Occipital lobe (tissue), 1 donor: ENCODE measurements at regions not wholly inside any gene's neighbourhood (a gene's known extent, or its start where the extent isn't known, plus 50 kb on each side); places are given as distances from the start of the nearest gene placed in this dataset.
"Not testable (repeated sequence)": the region's sequence is repeated elsewhere in the genome, so short reads cannot be mapped to it uniquely, and the experiment has no call there.

ENCODE experiments used
- DNase-seq: peaks from one replicate; lab custom pipeline; 2025; lab: John Stamatoyannopoulos, UW

- DNase-seq: no peak
Measured at GRCh38 chr13:84776593-84776992, 894.3 kb upstream of the SLITRK1 start.

- not testable (repeated sequence) for DNase-seq
Measured at GRCh38 chr13:84775920-84776319, 893.6 kb upstream of the SLITRK1 start.

- DNase-seq: no peak
Measured at GRCh38 chr13:84774111-84774510, 891.8 kb upstream of the SLITRK1 start.

- no peak for DNase-seq
Measured at GRCh38 chr13:84760956-84761355, 878.7 kb upstream of the SLITRK1 start.

- no peak for DNase-seq
Measured at GRCh38 chr13:84749126-84749525, 866.9 kb upstream of the SLITRK1 start.

GRCh38 chr13:84745051-84745551 is 862.8 kb upstream of the SLITRK1 start:
- no peak for DNase-seq

- DNase-seq: no peak
Measured at GRCh38 chr13:84744203-84744602, 861.9 kb upstream of the SLITRK1 start.

GRCh38 chr13:84741253-84741652 is 859.0 kb upstream of the SLITRK1 start:
- no peak for DNase-seq

- DNase-seq: no peak
Measured at GRCh38 chr13:84739021-84739420, 856.7 kb upstream of the SLITRK1 start.

- no peak for DNase-seq
Measured at GRCh38 chr13:84737661-84738060, 855.4 kb upstream of the SLITRK1 start.

- DNase-seq: no peak
Measured at GRCh38 chr13:84730376-84730775, 848.1 kb upstream of the SLITRK1 start.

GRCh38 chr13:84705982-84706710 is 823.9 kb upstream of the SLITRK1 start:
- DNase-seq: no peak

- no peak for DNase-seq
Measured at GRCh38 chr13:84702174-84702573, 819.9 kb upstream of the SLITRK1 start.

- DNase-seq: not testable (repeated sequence)
Measured at GRCh38 chr13:84697591-84697990, 815.3 kb upstream of the SLITRK1 start.

GRCh38 chr13:84686973-84687372 is 804.7 kb upstream of the SLITRK1 start:
- no peak for DNase-seq

- DNase-seq: no peak
Measured at GRCh38 chr13:84686458-84686857, 804.2 kb upstream of the SLITRK1 start.

GRCh38 chr13:84684804-84685203 is 802.5 kb upstream of the SLITRK1 start:
- no peak for DNase-seq

- no peak for DNase-seq
Measured at GRCh38 chr13:84684048-84684662, 801.9 kb upstream of the SLITRK1 start.

- DNase-seq: no peak
Measured at GRCh38 chr13:84683448-84683847, 801.2 kb upstream of the SLITRK1 start.

GRCh38 chr13:84677836-84678235 is 795.6 kb upstream of the SLITRK1 start:
- DNase-seq: no peak

GRCh38 chr13:84672616-84673015 is 790.3 kb upstream of the SLITRK1 start:
- no peak for DNase-seq

GRCh38 chr13:84670245-84670644 is 788.0 kb upstream of the SLITRK1 start:
- no peak for DNase-seq

- no peak for DNase-seq
Measured at GRCh38 chr13:84668637-84669036, 786.4 kb upstream of the SLITRK1 start.
